WERI-Rb-1 (cell line): ENCODE measurements at regions not wholly inside any gene's neighbourhood (a gene's known extent, or its start where the extent isn't known, plus 50 kb on each side); places are given as distances from the start of the nearest gene placed in this dataset.
"Not testable (repeated sequence)": the region's sequence is repeated elsewhere in the genome, so short reads cannot be mapped to it uniquely, and the experiment has no call there.

ENCODE experiments used
- DNase-seq: peaks from one replicate; pipeline ENCODE4 v3.0.0-alpha.2; 2020
- H3K27ac ChIP-seq: fragments of 250-450 bp; sonication (Bioruptor Pico); 2 replicates; pipeline ENCODE4 v1.5.1; 2020; ENCODE audit warnings: mild to moderate bottlenecking, moderate library complexity
- H3K27me3 ChIP-seq: fragments of 250-450 bp; sonication (Bioruptor Pico); 2 replicates; pipeline ENCODE4 v1.5.1; 2021; ENCODE audit warnings: mild to moderate bottlenecking, low read depth, moderate library complexity; ENCODE audit not compliant: insufficient read depth, severe bottlenecking
- H3K36me3 ChIP-seq: fragments of 250-450 bp; sonication (Bioruptor Pico); 2 replicates; pipeline ENCODE4 v1.5.1; 2020; ENCODE audit warnings: mild to moderate bottlenecking, moderate library complexity
- H3K4me3 ChIP-seq: 2 replicates; pipeline ENCODE4 v1.5.1; 2011; ENCODE audit warnings: low read depth, mild to moderate bottlenecking, control low read depth, low read length
- H3K9me3 ChIP-seq: fragments of 250-450 bp; sonication (Bioruptor Pico); 2 replicates; pipeline ENCODE4 v1.5.1; 2021; ENCODE audit warnings: mild to moderate bottlenecking, moderate library complexity; ENCODE audit not compliant: severe bottlenecking
- CTCF ChIP-seq: IDR thresholded peaks from 2 replicates; pipeline ENCODE4 v1.5.1; 2011; ENCODE audit warnings: low read depth, mild to moderate bottlenecking, control low read depth, inconsistent platforms, low read length

- no peaks in the 10 kb centered on the region for H3K36me3 ChIP-seq
- DNase-seq, result no peak
- no peak overlapping the region for H3K4me3 ChIP-seq
- no peak overlapping the region for H3K27ac ChIP-seq
- TF ChIP-seq CTCF, result no peak
- H3K9me3 ChIP-seq, result no peaks in the 10 kb centered on the region
- no peaks in the 10 kb centered on the region for H3K27me3 ChIP-seq
Observed at GRCh38 chrX:109155161-109155560, 326.7 kb downstream of the GUCY2F start.

- not testable (repeated sequence) for H3K27ac ChIP-seq, H3K4me3 ChIP-seq, DNase-seq, H3K9me3 ChIP-seq, H3K36me3 ChIP-seq
- H3K27me3 ChIP-seq, result peaks cover 17% of the 10 kb centered on the region
Observed at GRCh38 chrX:109144173-109144572, 337.7 kb downstream of the GUCY2F start.

GRCh38 chrX:109140463-109140862 is 341.4 kb downstream of the GUCY2F start:
- no peak for DNase-seq
- Histone ChIP-seq H3K9me3 (no peaks in the 10 kb centered on the region), H3K36me3 (no peaks in the 10 kb centered on the region), H3K4me3 (no peak overlapping the region), H3K27me3 (peaks cover 12% of the 10 kb centered on the region), H3K27ac (no peak overlapping the region)
- TF ChIP-seq CTCF, result no peak

- no peak overlapping the region for H3K4me3 ChIP-seq
- no peak for TF ChIP-seq CTCF
- H3K27ac ChIP-seq, result no peak overlapping the region
- H3K9me3 ChIP-seq, result no peaks in the 10 kb centered on the region
- H3K27me3 ChIP-seq, result peaks cover 3% of the 10 kb centered on the region
- no peaks in the 10 kb centered on the region for H3K36me3 ChIP-seq
- no peak for DNase-seq
Observed at GRCh38 chrX:109134777-109135176, 347.1 kb downstream of the GUCY2F start.

GRCh38 chrX:109125304-109125703 is 356.6 kb downstream of the GUCY2F start:
- no peaks in the 10 kb centered on the region for H3K9me3 ChIP-seq
- TF ChIP-seq CTCF, result no peak
- H3K4me3 ChIP-seq, result no peak overlapping the region
- no peak for DNase-seq
- no peak overlapping the region for H3K27ac ChIP-seq
- H3K36me3 ChIP-seq, result no peaks in the 10 kb centered on the region
- peaks cover 8% of the 10 kb centered on the region for H3K27me3 ChIP-seq

- Histone ChIP-seq H3K9me3 (no peaks in the 10 kb centered on the region), H3K4me3 (no peak overlapping the region), H3K27ac (no peak overlapping the region), H3K27me3 (no peaks in the 10 kb centered on the region), H3K36me3 (no peaks in the 10 kb centered on the region)
- TF ChIP-seq CTCF, result no peak
- DNase-seq, result no peak
Observed at GRCh38 chrX:109089359-109089758, 353.0 kb upstream of the IRS4 start.
